HG03039 (cell line): ENCODE measurements at regions not wholly inside any gene's neighbourhood (a gene's known extent, or its start where the extent isn't known, plus 50 kb on each side); places are given as distances from the start of the nearest gene placed in this dataset.
A peak's percentile ranks its signal among the peaks of the same experiment; 100 is the strongest.

Source experiments
- ATAC-seq: cut with Tn5 transposase; IDR thresholded peaks from one replicate; pipeline ENCODE4 v1.9.1; 2021; ENCODE audit warnings: mild to moderate bottlenecking, moderate library complexity; ENCODE audit not compliant: unreplicated experiment

DNA sequence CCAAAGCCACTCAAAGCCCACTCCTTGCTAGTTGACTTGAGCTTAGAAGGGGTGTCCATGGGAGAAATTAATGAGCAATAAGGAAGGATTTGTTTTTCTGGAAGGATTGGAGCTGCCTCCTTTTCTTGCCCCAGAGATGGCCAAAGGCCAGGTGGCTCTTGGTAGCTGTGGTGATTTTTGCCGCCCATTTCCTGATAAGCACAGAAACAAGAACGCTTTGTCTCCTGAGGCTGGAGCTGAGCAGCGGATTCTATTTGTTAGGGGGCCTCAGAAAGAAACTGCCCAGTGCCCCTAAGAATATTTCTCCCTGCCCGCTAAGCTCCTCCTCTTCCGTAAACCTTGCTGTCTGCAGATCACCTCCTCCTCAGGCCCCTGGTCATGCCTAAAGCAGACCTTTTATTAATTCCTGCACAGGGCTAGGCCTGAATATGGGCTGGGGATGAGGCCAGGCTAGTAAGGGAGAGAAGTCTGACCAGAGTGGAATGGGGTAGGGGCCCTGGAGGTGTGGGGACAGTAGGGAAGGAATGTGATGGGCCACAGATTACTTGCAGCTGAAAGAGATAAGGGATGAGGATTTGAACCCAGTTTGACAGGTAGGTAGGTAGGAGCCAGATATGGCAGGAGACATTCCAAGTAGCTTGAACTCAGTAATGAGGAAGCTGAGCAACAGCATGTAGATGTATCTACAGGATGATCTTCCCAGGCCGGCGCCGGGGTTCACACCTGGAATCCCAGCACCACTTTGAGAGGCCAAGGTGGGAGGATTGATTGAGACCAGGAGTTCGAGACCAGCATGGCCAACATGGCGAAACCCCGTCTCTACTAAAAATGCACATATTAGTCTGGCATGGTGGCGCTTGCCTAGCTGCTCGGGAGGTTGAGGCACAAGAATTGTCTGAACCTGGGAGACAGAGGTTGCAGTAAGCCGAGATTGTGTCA lies 71.2 kb upstream of the NAA20 start:
- no peak for ATAC-seq

DNA sequence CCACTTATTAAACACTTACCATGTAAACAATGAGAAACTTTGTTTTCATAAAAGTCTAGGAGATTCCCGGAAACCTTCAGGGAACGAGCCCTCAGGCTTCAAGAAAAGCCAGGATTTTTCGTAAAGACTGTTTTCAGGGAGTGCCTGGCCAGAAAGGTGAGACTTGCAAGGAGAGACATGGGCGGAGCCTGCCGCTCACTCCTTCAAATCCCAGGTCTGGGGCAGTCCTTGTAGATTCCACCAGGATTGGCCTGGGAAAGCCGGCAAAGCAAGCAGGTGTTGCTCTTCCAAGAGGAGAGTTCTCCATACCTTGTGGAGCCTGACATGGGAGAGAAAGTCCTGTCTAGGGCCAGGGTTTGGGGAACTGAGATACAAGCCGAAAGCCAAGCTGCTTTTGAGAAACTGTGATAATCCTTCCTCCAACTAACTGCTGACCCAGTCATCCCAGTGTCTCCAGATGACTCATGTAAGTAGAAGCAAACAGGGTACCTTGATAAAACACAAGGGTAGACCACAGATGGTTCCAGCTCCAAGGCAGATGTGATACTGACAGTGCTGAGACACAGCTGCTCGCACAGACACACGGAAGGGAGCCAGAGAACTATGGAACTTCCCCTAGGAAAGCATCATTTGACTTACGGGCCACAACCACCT lies 69.4 kb upstream of the NAA20 start:
- ATAC-seq = peak; percentile 67

DNA sequence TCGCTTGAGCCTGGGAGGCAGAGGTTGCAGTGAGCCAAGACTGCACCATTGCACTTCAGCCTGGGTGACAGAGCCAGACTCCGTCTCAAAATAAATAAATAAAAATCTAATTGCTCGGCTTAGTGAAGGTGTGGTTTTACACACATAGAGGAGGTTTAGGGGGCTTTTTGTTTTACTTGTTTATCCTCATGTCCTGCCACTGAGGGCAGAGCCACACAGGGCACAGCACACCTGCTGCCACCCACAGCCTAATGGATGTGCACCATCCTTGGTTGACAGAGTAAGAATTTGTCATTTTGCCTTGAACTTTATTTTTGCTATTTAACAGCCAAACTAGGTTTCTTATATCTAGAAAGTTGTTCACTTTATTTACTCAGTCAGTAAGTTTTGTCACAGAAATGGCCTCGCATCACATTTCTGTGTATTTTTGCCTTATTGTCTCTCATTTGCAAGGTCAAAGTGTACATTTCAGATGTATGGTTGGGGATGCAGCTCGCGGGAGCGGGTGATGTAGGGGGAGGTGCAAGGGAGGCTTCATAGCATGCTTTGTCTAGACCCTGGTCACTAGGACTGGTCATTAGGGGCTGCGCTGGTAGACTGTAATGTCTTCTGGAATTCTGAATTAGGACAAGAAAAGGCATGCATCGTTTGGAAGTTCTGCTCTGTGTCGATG lies 67.8 kb upstream of the NAA20 start:
- ATAC-seq = no peak

DNA sequence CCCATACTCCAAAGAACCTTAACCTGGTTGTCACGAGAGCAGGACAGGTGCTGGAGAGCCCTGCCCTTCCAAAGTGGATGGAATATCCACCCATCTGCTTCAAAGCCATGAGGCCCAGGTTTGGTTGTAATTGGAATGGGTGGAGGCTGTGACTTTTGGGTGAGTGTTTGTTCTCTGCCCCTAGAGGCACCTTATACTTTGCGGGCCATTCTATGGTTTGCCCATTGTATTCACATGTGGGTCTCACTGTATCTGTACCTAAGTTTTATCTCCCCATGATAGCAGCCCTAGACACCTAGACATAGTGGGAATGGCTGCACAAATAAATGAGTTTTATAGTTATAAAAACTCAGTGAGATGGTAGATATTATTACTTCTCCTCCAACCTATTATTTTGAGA lies 67.1 kb upstream of the NAA20 start:
- no peak for ATAC-seq

GRCh38 chr20:19952392-19952791 lies 64.8 kb upstream of the NAA20 start:
- no peak for ATAC-seq

- ATAC-seq = no peak
These were observed 63.6 kb upstream of the NAA20 start for GRCh38 chr20:19953606-19954005.

DNA sequence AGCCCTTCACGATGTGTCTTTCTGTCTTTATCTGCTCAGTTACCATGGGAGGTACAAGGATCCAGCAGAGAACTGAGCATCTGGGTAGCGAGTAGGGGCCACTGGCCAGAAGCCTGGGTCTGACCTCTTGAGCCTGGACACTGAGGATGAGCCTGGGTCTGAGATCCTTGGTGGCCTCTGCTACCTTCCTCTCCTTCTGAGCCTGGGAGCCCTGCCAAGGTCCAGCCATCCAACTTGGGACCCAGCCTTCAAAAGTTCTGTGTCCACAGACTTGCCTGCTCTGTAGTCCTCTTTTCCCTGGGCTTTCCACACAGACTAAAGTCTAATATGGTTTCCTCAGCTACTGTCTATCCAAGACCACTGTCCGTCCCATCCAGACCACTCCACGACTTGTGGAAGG lies 60.2 kb upstream of the NAA20 start:
- no peak for ATAC-seq

- ATAC-seq = no peak
These were observed 58.9 kb upstream of the NAA20 start for GRCh38 chr20:19958219-19958618.

- ATAC-seq = no peak
These were observed 58.2 kb upstream of the NAA20 start for GRCh38 chr20:19958928-19959327.

GRCh38 chr20:19960745-19961144 lies 56.4 kb upstream of the NAA20 start:
- ATAC-seq = no peak

GRCh38 chr20:19961293-19961692 lies 55.9 kb upstream of the NAA20 start:
- ATAC-seq = no peak

GRCh38 chr20:19962958-19963357 lies 54.2 kb upstream of the NAA20 start:
- ATAC-seq = no peak

DNA sequence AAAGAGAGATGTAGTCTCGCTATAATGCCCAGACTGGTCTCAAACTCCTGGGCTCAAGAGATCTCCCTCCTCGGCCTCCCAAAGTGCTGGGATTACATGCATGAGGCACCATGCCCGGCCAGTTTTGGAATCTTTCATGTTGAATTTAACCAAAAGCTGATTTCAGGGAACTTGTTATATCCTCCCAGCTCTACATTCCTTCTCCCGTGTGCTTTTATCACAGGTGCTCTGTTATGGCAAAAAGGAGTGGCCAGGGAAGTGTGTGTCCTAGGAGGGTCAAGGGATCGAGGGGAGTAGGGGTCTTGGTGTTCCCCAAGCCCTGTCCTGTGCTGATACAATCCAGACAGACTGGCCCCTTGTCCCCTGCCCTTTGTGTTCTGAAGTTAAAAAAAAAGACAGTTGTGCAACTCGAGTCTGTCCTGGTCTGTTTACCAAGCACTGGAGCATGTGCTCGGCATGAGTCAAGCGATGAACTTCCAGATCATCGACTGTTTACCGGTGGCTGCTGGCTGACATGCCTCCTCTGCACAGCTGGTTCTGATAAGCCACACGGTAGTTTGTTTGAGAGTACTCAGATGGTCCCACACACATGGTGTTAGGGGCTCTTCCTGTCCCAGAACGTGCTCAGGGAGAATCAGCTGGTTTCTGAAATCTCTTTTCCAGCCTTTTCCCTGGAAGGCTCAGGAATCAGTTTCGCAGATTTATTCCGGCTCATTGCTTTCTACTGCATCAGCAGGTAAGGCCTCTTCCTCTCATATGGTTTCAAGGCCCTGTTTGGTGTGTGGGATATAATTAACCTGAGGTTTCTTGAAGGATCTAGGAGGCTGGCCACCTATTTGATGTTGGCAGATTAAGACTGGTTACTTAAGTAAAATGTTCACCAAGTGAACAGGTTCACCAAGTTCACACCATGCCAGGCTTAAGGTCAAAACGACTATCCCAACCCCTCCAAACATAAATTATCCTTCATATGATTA lies 52.6 kb upstream of the NAA20 start:
- no peak for ATAC-seq

GRCh38 chr20:19966840-19967239 lies 50.3 kb upstream of the NAA20 start:
- ATAC-seq = no peak
